ENCODE measurements at regions not wholly inside any gene's neighbourhood (a gene's known extent, or its start where the extent isn't known, plus 50 kb on each side); places are given as distances from the start of the nearest gene placed in this dataset.
A peak's percentile ranks its signal among the peaks of the same experiment; 100 is the strongest.
"Not testable (repeated sequence)": the region's sequence is repeated elsewhere in the genome, so short reads cannot be mapped to it uniquely, and the experiment has no call there.

DNA sequence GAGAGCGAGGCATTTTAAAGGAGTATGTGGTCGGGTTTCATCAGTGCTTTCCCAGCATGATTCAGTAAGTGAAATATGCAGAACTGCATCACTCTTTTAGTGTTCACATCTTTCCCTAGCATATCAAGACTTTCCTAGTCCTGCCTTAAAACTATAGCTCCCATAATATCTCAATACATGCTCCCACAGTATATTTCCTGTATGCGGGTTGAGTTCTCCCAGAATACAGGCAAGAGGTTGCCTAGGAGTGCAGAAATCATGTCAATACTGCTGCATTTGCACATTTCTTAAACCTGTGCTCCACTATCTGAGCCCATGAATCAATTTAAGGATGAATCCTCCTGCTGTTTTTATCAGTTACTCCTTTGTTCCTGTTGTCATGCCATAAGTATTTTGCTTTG lies 386.6 kb upstream of the SLC35B3 start:
- no peak for DNase-seq
- ATAC-seq = no peak

DNA sequence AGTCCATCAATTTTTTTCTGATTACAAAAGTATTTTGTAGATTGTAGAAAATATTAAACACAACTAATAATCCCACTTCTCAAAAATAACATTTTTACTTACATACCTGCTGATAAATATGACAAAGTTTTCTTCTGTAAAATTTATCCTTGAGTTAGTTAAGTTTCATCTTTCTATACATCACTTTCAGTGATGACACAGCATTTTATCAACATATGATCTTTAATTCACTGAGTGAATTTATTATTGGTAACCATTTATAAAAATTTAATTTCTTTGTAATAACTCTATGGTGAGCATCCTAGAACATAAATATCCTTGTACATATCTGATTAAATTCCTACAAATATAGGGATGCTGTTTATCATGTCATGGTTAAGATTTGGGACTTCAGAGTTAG lies 385.0 kb upstream of the SLC35B3 start:
- DNase-seq = no peak

DNA sequence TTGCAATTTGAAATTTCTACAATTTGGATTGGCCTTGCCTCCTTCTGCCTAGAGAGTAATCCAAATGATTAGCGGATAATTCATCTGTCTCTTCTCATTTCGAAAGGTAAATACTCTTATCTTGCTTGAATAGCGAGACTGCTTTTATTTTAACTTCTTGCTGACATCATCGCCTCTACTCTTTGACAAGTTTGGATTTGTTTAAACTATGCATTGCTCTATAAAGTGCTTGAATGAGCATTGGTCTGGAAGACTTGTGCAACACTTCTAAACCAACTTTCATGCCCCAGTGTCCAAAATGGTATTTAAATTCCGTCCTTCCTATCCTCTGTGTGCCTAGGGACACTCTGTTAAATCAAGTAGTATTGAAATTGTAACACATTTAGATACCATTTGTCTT lies 384.1 kb upstream of the SLC35B3 start:
- DNase-seq = no peak
- no peak for ATAC-seq

More for the DNA sequence above, 385.0 kb upstream of the SLC35B3 start:
- no peak for ATAC-seq

DNA sequence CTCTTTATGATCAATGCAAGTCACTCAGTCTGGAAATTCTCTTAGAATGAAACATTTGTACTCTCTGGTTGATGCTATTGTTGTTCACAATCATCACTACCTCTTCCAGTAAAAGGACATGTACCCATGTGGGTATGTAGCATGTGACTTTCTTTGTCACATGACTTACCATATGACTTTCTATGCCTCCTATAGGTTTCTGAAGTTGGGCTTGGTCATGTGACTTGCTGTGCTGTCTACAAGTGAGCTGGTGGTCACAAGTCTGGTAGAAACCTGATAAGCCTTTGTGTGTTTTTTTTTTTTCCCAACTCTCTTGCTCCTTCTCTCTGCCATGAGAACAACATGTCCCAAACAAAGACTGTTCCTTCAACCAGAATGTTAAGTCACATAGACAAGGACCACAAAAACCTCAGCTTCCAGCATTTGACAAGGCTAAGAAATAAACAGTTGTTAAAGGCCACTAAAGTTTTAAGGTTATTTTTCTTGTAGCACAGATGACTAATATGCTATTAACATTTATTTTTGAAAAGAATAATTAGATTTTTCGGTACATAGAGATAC lies 379.2 kb upstream of the SLC35B3 start:
- ATAC-seq = no peak
- DNase-seq = no peak

DNA sequence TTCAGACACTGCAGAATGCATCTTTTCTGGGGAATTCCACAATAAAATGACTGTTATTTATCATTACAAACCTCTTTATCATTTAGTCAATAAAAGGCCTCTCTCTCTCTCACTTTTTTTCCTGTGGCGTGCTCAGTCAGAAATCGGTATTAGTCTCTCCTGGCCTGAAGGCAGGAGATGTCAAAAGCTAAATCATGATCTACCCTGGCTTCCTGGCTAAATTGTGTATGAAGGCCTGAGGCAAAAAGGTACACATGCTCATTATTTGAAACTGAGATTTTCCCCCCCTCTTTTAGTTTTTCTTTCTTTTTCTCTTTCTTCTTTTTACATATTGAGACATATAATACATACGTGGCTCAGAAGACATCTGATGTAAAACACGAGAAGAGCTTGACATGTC lies 375.0 kb upstream of the SLC35B3 start:
- no peak for DNase-seq
- no peak for ATAC-seq

DNA sequence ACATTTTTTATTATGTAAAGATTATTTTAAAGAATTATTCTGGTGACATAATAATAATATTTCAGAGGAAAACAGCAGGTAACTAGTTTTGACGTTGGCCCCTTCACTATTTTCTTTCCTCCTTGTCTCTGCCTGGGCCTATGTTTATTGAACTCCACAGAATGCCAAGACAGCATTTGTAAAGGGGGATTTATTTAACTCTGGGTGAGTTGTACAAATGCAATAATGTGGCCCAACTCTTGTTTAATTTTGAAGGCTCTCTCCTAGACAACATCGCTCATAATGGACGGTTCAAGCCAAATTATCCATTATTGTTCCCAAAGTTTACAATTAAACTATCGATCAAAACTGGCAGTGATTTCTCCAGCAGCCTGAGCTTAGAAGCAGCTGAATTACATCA lies 374.3 kb upstream of the SLC35B3 start:
- DNase-seq = no peak
- ATAC-seq = no peak

DNA sequence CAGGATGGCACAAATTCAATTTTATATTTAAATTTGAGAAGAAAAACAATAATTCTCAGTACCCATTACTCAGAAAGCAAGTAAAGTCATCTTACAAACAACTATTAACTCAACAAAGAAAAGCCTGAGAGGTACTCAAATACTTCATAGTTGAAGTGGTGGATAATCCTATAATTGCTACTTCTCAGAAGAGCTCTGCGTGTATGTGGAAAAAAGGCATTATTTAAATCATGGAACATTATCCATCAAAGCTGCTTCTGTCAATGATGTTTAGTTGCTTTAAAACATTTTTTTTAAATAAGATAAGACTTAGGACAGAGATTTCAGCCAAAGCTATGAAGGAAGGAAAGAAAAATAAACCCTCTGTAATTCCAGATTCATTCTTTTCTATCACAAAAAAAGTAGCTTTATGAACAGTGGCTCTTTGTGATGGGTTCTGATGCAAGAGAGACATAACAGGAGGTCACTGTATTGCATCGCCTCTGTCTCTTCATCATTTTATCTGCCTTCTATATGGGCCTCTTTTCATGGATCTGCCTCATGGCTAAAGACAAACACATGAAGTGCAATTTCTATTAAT lies 367.9 kb upstream of the SLC35B3 start:
- ATAC-seq (no peak), DNase-seq (no peak)

DNA sequence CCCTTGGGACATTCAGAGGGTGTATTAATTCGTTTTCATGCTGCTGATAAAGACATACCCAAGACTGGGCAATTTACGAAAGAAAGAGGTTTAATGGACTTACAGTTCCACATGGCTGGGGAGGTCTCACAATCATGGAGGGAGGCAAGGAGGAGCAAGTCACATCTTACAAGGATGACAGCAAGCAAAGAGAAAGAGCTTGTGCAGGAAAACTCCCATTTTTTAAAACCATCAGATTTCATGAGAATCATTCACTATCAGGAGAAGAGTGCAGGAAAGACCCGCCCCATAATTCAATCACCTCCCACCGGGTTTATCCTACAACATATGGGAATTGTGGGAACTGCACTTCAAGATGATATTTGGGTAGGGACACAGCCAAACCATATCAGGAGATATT lies 367.1 kb upstream of the SLC35B3 start:
- not testable (repeated sequence) for ATAC-seq, DNase-seq

DNA sequence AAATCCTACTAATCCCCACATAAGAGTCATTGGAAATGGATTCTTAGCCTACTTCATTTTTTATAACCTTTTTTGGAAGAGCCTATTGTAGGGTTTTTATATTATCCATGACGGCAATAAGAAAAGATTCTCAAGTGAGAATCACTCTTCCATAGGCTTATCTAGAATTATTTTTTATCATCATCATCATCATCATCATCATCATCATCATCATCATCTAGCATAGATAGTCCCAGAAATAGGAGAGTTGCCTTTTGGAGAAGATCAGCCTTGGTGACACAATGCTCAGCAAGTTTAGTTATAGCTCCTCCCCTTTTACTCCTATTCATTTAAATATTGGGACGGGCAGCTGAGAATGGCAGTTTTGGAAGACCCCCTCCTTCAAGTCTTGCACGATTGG lies 359.1 kb upstream of the SLC35B3 start:
- ATAC-seq = no peak
- no peak for DNase-seq

DNA sequence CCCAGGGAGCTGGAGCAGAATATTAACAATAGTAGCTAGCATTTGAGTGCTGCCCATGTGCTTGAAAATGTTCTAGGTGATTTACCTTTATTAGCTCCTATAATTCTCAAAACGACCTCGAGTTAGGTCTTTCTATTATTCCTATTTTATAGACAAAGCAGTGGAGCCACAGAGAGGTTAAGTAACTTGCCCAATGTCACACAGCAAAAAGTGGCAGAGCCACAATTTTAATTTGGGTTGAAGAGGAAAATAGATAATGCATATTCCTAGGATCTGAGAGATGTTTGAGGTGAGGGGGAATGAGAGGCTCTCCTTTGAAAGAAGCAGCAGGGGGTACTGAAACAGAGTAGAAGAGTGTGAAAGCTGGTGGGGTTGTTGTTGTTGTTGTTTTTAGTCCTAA lies 354.5 kb upstream of the SLC35B3 start:
- no peak for DNase-seq
- no peak for ATAC-seq

DNA sequence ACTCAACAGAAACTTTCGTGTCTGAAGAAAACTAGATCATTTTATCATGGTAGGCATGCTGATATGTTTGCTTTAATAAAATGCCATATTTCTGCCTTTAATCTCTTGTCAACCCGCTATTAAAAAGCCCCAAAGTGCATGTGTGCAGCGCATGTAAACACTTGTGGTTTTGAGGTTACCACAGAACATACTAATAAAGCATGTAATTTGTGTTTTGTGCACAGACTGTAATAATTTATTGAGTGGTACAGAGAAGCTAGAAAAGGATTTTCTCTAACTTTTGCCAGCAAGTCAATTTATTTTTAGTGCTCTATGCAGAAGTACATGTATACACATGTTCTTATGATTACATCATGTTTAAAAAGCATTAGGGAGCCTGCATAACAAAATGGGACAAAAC lies 349.9 kb upstream of the SLC35B3 start:
- ATAC-seq = no peak
- DNase-seq = no peak

DNA sequence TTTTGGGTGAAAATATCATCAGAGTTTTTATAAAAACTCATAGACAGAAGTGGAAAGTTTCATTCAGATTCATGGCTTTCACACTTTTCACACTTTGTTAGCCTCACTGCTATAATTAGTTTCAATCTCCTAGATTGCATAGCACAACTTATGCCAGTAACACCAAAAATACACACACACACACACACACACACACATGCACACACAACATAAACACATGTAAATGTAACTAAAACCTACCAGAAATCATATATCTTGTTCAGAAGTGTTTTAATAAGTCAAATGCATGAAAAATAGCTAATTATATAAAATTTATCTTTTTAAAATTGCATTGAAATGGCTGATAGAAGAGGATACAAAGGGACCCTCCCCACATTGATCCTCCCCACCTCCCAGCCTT lies 347.8 kb upstream of the SLC35B3 start:
- no peak for ATAC-seq
- no peak for DNase-seq

DNA sequence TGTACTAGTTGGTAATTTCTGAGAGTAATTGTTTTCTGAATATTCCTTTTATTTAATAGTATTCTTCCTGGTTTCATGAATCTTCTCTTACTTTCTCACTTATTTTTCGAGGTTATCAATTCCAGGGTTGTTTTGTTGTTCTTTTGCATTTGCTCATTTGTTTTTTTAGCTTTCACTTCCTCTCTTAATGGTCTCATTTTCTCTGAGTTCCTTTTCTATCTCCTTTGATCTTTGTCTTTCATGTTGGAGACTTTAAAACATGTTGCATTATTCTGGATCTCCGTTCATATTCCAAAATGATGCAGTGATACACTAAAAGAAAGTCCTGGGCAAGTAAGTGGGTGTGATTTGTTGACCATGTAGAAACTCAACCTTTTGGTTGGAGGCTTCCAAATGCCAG lies 345.3 kb upstream of the SLC35B3 start:
- no peak for DNase-seq
- ATAC-seq = no peak

DNA sequence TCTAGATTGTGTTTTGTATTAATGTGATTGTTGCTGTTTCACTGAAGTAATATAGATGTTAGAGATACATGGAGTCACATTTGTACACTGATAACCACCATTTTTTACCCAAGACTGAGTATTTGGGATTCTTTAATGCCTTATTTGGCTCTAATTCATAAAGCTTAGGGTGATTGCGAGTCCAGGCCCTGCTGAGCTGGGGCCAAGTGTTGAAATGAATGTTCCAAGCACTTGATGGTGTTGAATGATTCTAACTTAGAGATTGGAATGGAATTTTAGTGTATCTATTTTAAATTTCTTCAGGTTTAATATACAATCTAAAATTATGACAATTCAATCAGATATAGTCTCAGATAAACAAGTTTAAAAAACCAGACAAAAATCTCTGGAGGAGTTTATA lies 329.4 kb upstream of the SLC35B3 start:
- DNase-seq (no peak), ATAC-seq (no peak)

DNA sequence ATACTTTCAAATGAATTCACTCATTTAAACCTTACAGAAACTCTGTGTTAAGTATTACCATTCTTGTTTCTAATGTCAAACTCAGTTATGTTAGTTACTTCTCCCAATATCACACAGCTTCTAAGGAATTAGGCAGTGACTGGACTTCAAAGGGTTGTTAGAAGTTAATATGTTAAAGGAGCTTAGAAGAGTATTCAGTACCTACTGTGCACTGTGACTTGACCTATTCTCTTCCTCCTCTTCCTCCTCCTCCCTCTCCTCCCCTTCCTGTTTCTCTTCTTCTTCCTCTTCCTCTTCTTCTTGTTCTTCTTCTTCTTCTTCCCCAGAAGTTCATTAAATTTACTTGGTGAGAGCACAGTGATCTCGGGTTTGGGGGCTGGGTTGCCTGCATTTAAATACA lies 325.6 kb upstream of the SLC35B3 start:
- ATAC-seq = no peak
- no peak for DNase-seq

DNA sequence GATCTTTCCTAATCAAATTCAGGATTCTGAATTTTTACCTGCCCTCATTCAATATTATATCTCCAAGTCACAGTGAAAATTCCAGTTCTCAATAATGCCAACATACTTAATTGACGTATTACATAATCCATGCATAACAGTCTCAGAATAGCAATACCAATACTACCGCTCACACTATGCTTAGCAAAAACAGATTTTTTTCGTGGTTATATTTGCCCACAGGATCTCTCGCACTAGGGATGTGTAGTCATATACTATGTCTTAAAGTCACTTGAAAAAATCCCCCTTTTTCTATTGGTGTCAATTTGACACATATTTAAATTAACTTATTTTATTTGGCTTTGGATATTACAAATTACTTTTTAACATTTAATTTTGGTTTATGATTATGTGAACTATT lies 323.1 kb upstream of the SLC35B3 start:
- DNase-seq (no peak), ATAC-seq (no peak)

DNA sequence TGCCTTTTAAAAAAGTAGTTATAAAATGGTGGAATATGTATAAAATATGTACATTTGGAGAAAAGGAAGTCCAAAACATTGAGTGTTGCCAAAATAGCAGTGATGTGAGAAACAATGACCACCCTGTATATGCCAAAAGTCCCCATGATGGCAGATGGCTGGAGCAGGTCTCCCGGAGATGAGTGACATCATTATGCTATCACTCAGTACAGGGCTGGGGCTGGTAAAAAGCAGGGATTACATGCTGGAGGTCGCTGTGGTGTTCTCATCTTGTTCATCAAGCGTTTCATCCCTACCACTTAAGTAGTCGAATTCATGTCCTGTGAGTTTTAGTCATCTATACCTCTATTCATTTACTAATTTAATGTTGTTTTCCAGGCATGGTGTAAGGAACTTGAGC lies 315.3 kb upstream of the SLC35B3 start:
- DNase-seq (no peak), ATAC-seq (no peak)

DNA sequence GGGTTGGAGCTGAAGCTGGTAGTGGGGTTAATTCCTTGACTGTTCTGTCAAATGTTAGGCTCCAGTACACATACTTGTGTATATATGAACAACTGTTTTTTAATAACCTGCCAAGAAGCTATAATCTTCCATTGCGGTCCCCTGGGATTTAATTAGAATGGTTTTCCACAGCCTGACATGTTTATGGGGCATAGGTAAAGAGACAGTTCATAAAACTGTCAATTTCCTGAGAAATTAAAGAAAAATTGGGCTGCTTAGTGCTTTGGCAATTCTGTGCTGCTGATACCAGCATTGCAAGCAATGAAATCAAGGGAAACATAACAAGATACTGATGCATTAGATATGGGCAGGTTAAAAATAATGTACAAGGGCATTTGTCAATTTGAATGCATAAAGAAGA lies 314.1 kb upstream of the SLC35B3 start:
- no peak for DNase-seq
- ATAC-seq = no peak

DNA sequence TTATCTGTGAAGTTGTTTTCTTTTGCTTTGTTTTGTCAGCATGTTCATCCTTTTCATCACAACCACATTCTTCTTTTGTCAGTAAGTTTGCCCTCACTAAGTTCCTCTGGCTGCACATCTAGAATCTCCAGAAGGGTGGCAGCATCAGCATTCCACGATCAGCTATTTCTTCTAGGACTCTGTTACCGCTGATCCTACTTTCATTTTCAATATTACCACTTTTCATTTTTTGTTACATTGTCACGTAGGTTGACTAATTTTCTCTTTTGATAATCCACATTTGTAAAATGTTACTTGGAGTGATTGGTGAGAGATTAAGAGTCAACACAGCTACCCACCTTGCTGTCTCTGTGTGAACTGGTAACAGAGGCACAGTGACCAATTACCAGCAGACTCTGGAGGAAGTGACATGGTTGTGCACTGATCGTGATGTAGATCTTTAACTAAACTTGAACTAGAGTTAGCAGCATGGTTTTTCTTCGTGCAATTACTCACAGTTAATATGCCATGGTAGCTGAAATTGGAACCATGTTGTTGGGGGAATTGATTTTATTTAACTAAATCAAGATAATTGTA lies 307.9 kb upstream of the SLC35B3 start:
- ATAC-seq (peak; percentile 71), DNase-seq (no peak)

DNA sequence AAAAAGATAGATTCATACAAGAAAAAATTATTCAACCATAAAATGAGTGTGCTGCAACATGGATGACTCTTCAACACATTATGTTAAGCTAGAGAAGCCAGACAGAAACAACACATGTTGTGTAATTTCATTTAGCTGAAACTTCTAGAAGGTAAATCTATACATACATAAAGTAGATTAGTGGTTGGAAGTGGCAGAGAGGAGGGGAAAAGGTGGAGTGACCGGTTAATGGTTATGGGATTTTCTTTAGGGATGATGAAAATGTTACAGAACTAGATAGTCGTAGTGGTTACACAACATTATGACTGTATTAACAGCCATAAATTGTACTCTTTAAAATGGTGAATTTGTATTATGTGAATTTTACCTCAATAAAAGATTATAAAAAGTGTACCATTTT lies 304.1 kb upstream of the SLC35B3 start:
- DNase-seq = no peak

DNA sequence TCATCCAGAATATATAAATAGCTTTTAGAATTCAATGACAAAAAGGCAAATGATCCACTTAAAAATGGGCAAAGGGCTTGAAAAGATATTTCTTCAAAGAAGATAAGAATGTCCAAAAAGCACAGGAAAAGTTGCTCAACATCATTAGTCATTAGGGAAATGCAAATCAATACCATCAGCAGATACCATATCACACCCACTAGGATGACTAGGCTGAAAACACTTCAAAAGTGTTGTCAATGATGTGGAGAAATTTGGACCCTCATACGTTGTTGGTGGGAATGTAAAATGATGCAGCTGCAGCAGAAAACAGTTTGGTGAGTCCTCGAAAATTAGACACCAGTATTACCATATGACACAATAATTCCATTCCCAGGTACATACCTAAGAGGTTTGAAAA lies 303.6 kb upstream of the SLC35B3 start:
- DNase-seq = no peak

More for the DNA sequence above, 304.1 kb upstream of the SLC35B3 start:
- ATAC-seq = no peak

DNA sequence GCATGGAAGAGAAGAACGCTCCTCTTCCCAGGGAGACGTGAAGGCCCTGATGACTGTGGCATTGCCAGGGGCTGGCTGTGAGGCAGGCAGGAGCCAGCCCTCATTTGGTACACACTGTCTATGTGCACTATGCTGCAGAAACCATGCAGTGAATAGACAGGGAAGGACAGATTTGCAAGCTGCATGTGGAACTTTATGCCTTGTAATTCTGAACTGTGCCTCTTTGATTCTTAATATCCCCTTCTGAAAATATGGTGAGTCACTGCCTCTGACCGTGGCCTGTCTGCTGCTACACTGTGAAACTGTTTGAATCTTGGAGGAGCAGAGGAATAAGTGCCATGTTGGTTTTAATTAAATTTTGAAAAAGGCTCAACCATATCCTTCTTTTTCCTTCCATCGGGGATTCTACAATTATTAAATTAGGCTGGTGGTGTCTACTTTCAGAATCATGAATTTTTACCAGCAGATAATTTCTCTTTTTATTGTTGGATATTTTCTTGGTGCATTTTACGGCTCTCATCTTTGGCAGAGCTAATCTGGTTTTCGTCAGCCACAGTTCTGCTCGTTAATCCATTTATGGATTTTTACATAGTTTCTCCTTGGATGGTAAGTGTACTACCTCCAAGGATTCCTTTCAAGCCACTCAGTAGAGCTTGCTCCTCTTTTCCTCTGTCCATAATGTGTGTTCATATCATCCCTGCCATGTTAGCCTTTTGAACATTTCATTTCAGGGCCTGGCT lies 301.0 kb upstream of the SLC35B3 start:
- DNase-seq (no peak), ATAC-seq (no peak)

More for the DNA sequence above, 303.6 kb upstream of the SLC35B3 start:
- no peak for ATAC-seq

DNA sequence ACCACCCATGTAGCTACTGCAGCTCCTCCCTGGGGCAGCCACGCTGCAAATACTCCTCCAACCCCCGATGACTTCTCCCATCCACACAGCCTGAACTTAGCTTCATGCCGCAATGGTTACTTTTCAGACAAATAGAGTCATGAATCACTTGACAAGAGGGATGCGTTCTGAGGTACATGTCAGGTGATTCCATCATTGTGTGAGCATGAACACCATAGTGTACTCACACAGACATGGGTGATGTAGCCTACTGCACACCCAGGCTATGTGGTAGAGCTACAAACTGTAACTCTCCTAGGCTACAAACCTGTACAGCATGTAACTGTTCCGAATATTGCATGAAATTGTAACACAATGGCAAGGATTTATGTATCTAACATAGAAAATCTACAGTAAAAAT lies 298.5 kb upstream of the SLC35B3 start:
- no peak for ATAC-seq

DNA sequence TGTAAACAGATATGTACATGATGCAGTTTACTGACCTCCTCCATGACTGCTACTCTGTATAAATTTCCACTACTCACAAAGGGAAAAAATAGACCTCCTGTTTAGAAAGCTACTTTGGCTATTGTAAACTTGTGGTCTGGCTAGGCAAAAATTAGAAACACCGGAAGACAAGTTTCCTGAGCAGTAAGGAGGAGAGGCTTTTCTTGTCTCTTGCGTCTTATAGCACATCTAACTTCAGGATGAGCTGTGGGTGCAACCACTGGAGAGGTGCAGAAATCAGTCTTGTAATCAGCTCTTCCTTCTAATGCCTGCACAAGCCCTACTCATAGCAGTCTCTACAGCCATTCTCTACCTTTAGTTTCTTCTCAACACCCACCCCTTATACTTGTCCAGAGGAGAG lies 296.5 kb upstream of the SLC35B3 start:
- DNase-seq = no peak
- ATAC-seq = no peak

More for the DNA sequence above, 298.5 kb upstream of the SLC35B3 start:
- DNase-seq = no peak

All from stimulated activated naive CD8-positive, alpha-beta T cell treated with anti-CD3 and anti-CD28 coated beads, Interleukin-15, Interleukin-2, amounts not matched to agents 100 U/mL and 50 U/mL, for 24 hours (primary cell).